ENCODE measurements at regions not wholly inside any gene's neighbourhood (a gene's known extent, or its start where the extent isn't known, plus 50 kb on each side); places are given as distances from the start of the nearest gene placed in this dataset.

DNA sequence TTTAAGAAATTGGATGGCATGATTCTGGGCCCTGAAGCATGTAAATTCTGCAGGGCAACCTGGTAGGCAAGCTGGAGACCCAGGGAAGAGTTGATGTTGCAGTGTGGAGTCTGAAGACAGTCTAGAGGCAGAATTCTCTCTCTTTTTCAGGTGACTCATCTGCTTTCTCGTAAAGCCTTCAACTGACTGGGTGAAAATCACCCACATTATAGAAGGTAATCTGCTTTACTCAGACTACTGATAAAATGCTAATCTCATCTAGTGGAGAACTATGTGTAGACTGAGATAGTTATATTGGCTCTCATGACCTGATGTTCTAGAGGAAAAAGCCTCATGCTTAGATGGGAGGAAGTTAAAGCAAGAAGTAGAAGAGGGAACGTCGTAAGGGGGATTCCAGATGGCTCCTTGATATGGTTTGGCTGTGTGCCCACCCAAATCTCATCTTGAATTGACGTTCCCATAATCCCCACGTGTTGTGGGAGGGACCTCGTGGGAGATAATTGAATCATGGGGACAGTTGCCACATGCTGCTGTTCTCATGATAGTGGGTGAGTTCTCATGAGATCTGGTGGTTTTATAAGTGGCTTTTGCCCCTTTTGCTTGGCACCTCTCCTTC is 723.8 kb downstream of the BCL11B start:
- TF ChIP-seq EZH2phosphoT487 (IDR thresholded peaks at IDR 0.05; ENCODE audit: insufficient read depth, low read depth) (no peak), EZH2 (IDR thresholded peaks at IDR 0.05; ENCODE audit: insufficient read depth, poor library complexity, severe bottlenecking) (no peak)

All from GM23248 (cell line).